ENCODE measurements at regions not wholly inside any gene's neighbourhood (a gene's known extent, or its start where the extent isn't known, plus 50 kb on each side); places are given as distances from the start of the nearest gene placed in this dataset.

- Histone ChIP-seq H3K4me3 (ENCODE audit: low read length) (no peak overlapping the region), H2AFZ (ENCODE audit: low read depth, low read length) (no peak overlapping the region), H3K27ac (ENCODE audit: low read length) (no peak overlapping the region), H3K9ac (ENCODE audit: low read length) (no peak overlapping the region), H3K4me2 (ENCODE audit: low read length) (no peak overlapping the region), H3K4me1 (ENCODE audit: low read length) (peaks cover 6% of the 10 kb centered on the region; the same call in 1 of the 2 replicates), H3K36me3 (replicated peaks; ENCODE audit: low read depth, low read length) (no peaks in the 10 kb centered on the region), H3K27me3 (ENCODE audit: low read depth, low read length) (no peaks in the 10 kb centered on the region), H3K9me3 (ENCODE audit: insufficient read depth, low read length) (no peaks in the 10 kb centered on the region), H3K79me2 (ENCODE audit: low read length) (no peaks in the 10 kb centered on the region), H4K20me1 (ENCODE audit: insufficient read depth, low read length) (no peaks in the 10 kb centered on the region)
- TF ChIP-seq EZH2phosphoT487 (IDR thresholded peaks at IDR 0.05; ENCODE audit: low read depth) (no peak), CTCF (IDR thresholded peaks at IDR 0.05; ENCODE audit: low read depth, low read length) (no peak)
These were observed 99.4 kb downstream of the CCER1 start for GRCh38 chr12:90855534-90855933.

GRCh38 chr12:90854136-90854689, 100.8 kb downstream of the CCER1 start:
- Histone ChIP-seq H3K79me2 (ENCODE audit: low read length) (no peaks in the 10 kb centered on the region), H3K27ac (ENCODE audit: low read length) (no peak overlapping the region), H3K36me3 (replicated peaks; ENCODE audit: low read depth, low read length) (no peaks in the 10 kb centered on the region), H2AFZ (ENCODE audit: low read depth, low read length) (peak overlapping the region; percentile 34; the same call in 1 of the 2 replicates), H3K27me3 (ENCODE audit: low read depth, low read length) (no peaks in the 10 kb centered on the region), H3K9ac (ENCODE audit: low read length) (no peak overlapping the region), H3K4me1 (ENCODE audit: low read length) (peaks cover 6% of the 10 kb centered on the region; the same call in 1 of the 2 replicates), H4K20me1 (ENCODE audit: insufficient read depth, low read length) (no peaks in the 10 kb centered on the region), H3K4me2 (ENCODE audit: low read length) (peak overlapping the region; percentile 81), H3K9me3 (ENCODE audit: insufficient read depth, low read length) (no peaks in the 10 kb centered on the region), H3K4me3 (ENCODE audit: low read length) (peak overlapping the region; percentile 64)
- TF ChIP-seq CTCF (IDR thresholded peaks at IDR 0.05; ENCODE audit: low read depth, low read length) = peak; percentile 79
- TF ChIP-seq EZH2phosphoT487 (IDR thresholded peaks at IDR 0.05; ENCODE audit: low read depth) = no peak

GRCh38 chr12:90851800-90852718, 102.9 kb downstream of the CCER1 start:
- no peaks in the 10 kb centered on the region for H3K27me3 ChIP-seq (ENCODE audit: low read depth, low read length)
- no peaks in the 10 kb centered on the region for H3K36me3 ChIP-seq (replicated peaks; ENCODE audit: low read depth, low read length)
- no peaks in the 10 kb centered on the region for H4K20me1 ChIP-seq (ENCODE audit: insufficient read depth, low read length)
- H3K79me2 ChIP-seq (ENCODE audit: low read length) = no peaks in the 10 kb centered on the region
- no peak overlapping the region for H3K27ac ChIP-seq (ENCODE audit: low read length)
- H3K9ac ChIP-seq (ENCODE audit: low read length) = no peak overlapping the region
- no peak for TF ChIP-seq EZH2phosphoT487 (IDR thresholded peaks at IDR 0.05; ENCODE audit: low read depth)
- TF ChIP-seq CTCF (IDR thresholded peaks at IDR 0.05; ENCODE audit: low read depth, low read length) = no peak
- no peaks in the 10 kb centered on the region for H3K9me3 ChIP-seq (ENCODE audit: insufficient read depth, low read length)
- no peak overlapping the region for H2AFZ ChIP-seq (ENCODE audit: low read depth, low read length)
- H3K4me3 ChIP-seq (ENCODE audit: low read length) = no peak overlapping the region
- H3K4me1 ChIP-seq (ENCODE audit: low read length) = peaks cover 6% of the 10 kb centered on the region; the same call in 1 of the 2 replicates
- no peak overlapping the region for H3K4me2 ChIP-seq (ENCODE audit: low read length)

- no peaks in the 10 kb centered on the region for H3K9me3 ChIP-seq (ENCODE audit: insufficient read depth, low read length)
- no peak overlapping the region for H3K4me2 ChIP-seq (ENCODE audit: low read length)
- no peaks in the 10 kb centered on the region for H3K36me3 ChIP-seq (replicated peaks; ENCODE audit: low read depth, low read length)
- H3K4me1 ChIP-seq (ENCODE audit: low read length) = no peaks in the 10 kb centered on the region
- H4K20me1 ChIP-seq (ENCODE audit: insufficient read depth, low read length) = no peaks in the 10 kb centered on the region
- no peak overlapping the region for H3K27ac ChIP-seq (ENCODE audit: low read length)
- no peaks in the 10 kb centered on the region for H3K27me3 ChIP-seq (ENCODE audit: low read depth, low read length)
- TF ChIP-seq CTCF (IDR thresholded peaks at IDR 0.05; ENCODE audit: low read depth, low read length) (no peak), EZH2phosphoT487 (IDR thresholded peaks at IDR 0.05; ENCODE audit: low read depth) (no peak)
- H3K9ac ChIP-seq (ENCODE audit: low read length) = no peak overlapping the region
- H2AFZ ChIP-seq (ENCODE audit: low read depth, low read length) = no peak overlapping the region
- H3K4me3 ChIP-seq (ENCODE audit: low read length) = no peak overlapping the region
- no peaks in the 10 kb centered on the region for H3K79me2 ChIP-seq (ENCODE audit: low read length)
These were observed 112.5 kb downstream of the CCER1 start for GRCh38 chr12:90842477-90842876.
